NCI-H2029 (cell line): ENCODE measurements at regions not wholly inside any gene's neighbourhood (a gene's known extent, or its start where the extent isn't known, plus 50 kb on each side); places are given as distances from the start of the nearest gene placed in this dataset.

ENCODE experiments used
- DNase-seq: peaks from one replicate; lab custom pipeline; 2025; lab: John Stamatoyannopoulos, UW

GRCh38 chr12:92089559-92089958, 56.1 kb downstream of the BTG1 start:
- no peak for DNase-seq

- no peak for DNase-seq
These were observed 56.8 kb downstream of the BTG1 start for GRCh38 chr12:92088805-92089204.

GRCh38 chr12:92085736-92086040, 60.0 kb downstream of the BTG1 start:
- DNase-seq = no peak

GRCh38 chr12:92085040-92085735, 60.5 kb downstream of the BTG1 start:
- no peak for DNase-seq

- DNase-seq = no peak
These were observed 64.7 kb downstream of the BTG1 start for GRCh38 chr12:92080911-92081285.

GRCh38 chr12:92079054-92079385, 66.6 kb downstream of the BTG1 start:
- no peak for DNase-seq

- DNase-seq = no peak
These were observed 67.2 kb downstream of the BTG1 start for GRCh38 chr12:92078167-92079053.

- no peak for DNase-seq
These were observed 68.1 kb downstream of the BTG1 start for GRCh38 chr12:92077530-92077929.

GRCh38 chr12:92076101-92076500, 69.5 kb downstream of the BTG1 start:
- DNase-seq = no peak

GRCh38 chr12:92075425-92075914, 70.2 kb downstream of the BTG1 start:
- no peak for DNase-seq

GRCh38 chr12:92074889-92075288, 70.8 kb downstream of the BTG1 start:
- no peak for DNase-seq

GRCh38 chr12:92073094-92073493, 72.6 kb downstream of the BTG1 start:
- no peak for DNase-seq

- no peak for DNase-seq
These were observed 73.5 kb downstream of the BTG1 start for GRCh38 chr12:92072112-92072511.

GRCh38 chr12:92070864-92071445, 74.7 kb downstream of the BTG1 start:
- DNase-seq = no peak

GRCh38 chr12:92070054-92070863, 75.4 kb downstream of the BTG1 start:
- DNase-seq = no peak

GRCh38 chr12:92068459-92068858, 77.2 kb downstream of the BTG1 start:
- peak; percentile 66 for DNase-seq

- DNase-seq = no peak
These were observed 80.0 kb downstream of the BTG1 start for GRCh38 chr12:92065639-92066038.

- peak; percentile 72 for DNase-seq
These were observed 80.6 kb downstream of the BTG1 start for GRCh38 chr12:92065018-92065499.

- DNase-seq = peak; percentile 27
These were observed 81.2 kb downstream of the BTG1 start for GRCh38 chr12:92064422-92064821.

- DNase-seq = no peak
These were observed 82.0 kb downstream of the BTG1 start for GRCh38 chr12:92063641-92064040.

GRCh38 chr12:92062539-92063493, 82.8 kb downstream of the BTG1 start:
- DNase-seq = no peak
